ENCODE measurements at regions not wholly inside any gene's neighbourhood (a gene's known extent, or its start where the extent isn't known, plus 50 kb on each side); places are given as distances from the start of the nearest gene placed in this dataset.
"Not testable (repeated sequence)": the region's sequence is repeated elsewhere in the genome, so short reads cannot be mapped to it uniquely, and the experiment has no call there.

GRCh38 chr2:111291566-111291965 lies 170.9 kb downstream of the BCL2L11 start:
- not testable (repeated sequence) for DNase-seq

DNA sequence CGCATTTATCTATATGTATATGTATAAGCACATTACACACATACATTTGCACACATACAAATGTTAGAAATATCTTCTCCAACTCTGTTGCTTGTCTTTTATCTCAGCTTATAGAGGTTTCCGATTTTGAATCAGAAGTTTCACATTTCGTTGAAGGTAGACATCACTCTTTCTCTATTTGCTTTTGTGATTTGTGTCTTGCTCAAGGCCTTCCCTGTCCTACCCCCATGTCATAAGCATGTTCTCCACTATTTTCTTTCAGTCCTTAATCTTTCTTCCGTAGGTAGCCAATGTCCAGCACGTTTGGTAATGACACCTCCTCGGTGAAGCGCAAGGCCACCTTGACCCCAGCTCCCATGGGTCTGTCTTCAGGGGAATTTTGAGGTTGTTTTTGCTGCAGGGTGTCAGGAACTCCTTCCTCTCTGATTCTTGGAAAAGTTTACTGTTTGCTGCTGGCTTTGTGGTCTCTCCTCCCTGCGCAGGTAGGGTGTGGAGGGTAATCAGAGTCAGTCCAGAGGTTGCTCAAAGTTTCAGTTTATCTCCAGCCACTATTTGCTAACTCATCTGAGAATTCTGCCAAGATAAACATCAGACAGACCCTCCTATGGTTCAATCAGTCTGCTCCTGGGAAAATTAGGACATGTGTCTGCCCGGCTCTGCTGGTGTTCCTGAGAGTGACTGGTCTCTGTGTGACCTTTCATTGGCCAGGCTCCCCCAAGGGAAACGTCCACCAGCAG lies 171.7 kb downstream of the BCL2L11 start:
- DNase-seq, result not testable (repeated sequence)

DNA sequence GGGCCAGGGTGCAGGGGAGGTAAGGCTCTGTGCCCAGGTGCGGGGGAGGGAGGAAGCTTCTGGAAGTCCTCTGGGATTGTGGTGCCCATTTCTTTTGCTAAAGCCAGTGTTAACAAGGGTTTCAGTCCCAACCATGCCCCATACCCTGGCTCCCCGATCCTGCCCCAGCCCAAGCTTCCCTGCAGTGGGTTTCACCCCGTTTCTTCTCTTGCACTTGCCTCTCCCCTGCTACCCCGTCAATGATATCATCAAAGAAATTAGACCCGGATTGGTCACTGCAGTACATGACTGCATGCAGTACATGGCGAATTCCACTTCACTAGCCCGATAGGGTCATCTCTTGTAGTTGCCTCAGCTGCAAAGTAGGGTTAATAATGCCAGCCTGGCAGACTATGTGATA lies 174.0 kb downstream of the BCL2L11 start:
- DNase-seq, result not testable (repeated sequence)

GRCh38 chr2:111296122-111296804 lies 175.5 kb downstream of the BCL2L11 start:
- not testable (repeated sequence) for DNase-seq

- DNase-seq, result not testable (repeated sequence)
These were observed 176.4 kb downstream of the BCL2L11 start for GRCh38 chr2:111297128-111297527.

- DNase-seq, result not testable (repeated sequence)
These were observed 178.2 kb downstream of the BCL2L11 start for GRCh38 chr2:111298927-111299326.

DNA sequence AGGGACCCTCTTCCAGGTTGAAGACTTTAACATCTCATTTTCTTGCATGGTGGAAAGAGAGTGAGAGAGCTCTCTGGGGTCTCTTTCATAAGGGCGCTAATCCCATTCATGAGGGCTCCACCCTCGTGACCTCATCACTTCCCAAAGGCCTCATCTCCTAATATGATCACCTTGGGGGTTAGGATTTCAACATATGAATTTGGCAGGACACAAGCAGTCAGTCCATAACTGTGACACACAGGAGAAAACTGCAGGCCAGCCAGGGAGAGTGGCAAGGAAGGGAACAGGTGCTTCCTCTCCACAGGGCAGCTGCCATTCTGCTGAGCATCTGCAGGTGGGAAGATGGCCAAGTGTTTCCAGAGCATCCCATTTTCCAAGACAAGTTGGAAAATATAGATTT lies 178.9 kb downstream of the BCL2L11 start:
- not testable (repeated sequence) for DNase-seq

DNA sequence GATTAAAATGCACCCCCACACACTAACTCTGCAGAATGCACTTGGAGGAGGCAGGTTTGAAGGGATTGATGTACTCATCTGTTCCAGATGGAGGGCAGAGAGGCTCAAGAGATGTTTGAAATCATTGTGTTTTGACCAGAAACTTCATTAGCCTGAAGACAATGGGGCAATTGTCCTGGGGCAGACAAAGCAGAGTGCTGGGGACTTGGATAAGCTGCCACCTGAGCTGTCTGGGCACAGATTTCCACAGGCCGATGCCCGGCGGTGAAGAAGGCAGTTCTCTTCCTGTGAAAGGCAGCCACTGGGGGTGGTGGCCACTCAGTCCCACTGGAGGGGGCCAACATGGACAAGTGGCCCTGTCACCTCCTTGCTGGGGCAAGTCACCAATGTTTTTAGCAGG lies 181.0 kb downstream of the BCL2L11 start:
- not testable (repeated sequence) for DNase-seq

DNA sequence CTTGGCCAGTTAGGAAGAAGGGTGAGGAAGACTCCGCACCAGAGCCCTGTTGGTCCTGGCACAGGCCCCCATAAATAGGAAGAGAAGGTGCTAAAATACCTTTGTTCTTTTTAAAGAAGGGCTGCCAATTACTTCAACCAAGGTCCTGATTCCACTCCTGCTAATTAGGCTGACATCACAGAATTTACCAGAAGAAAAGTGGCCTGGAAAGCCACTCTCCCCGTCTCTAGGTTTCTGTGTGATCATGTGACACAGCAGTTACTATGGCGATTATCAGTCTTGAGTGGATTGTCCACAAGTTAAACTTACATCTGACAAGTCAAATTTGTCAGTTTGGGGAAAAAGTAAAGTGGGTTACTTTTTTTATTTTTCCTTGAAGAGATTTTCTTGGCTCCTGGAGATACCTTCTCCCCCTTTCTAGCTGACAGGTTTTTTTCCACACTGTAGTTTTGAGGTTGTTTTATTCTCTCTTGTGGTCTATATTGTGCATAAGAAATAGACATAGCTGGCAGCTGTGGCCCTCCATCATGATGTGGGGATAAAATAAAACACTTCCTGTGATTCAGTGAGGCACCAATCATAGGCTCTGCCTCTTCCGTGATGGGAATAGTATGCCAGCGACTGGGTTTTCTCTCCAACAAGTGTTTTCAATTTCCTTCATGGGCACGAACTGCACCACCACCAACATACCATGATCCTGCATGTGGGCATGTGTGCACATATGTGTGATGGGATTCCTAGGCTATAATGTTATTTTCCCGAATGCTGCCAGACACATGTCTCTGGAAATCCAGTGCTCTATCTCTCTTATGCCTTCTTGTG lies 181.9 kb downstream of the BCL2L11 start:
- not testable (repeated sequence) for DNase-seq

GRCh38 chr2:111307302-111307701 lies 186.6 kb downstream of the BCL2L11 start:
- not testable (repeated sequence) for DNase-seq

GRCh38 chr2:111309231-111310075 lies 188.7 kb downstream of the BCL2L11 start:
- DNase-seq, result not testable (repeated sequence)

- DNase-seq, result not testable (repeated sequence)
These were observed 189.7 kb downstream of the BCL2L11 start for GRCh38 chr2:111310395-111310794.

GRCh38 chr2:111311568-111311967 lies 190.9 kb downstream of the BCL2L11 start:
- DNase-seq, result not testable (repeated sequence)

DNA sequence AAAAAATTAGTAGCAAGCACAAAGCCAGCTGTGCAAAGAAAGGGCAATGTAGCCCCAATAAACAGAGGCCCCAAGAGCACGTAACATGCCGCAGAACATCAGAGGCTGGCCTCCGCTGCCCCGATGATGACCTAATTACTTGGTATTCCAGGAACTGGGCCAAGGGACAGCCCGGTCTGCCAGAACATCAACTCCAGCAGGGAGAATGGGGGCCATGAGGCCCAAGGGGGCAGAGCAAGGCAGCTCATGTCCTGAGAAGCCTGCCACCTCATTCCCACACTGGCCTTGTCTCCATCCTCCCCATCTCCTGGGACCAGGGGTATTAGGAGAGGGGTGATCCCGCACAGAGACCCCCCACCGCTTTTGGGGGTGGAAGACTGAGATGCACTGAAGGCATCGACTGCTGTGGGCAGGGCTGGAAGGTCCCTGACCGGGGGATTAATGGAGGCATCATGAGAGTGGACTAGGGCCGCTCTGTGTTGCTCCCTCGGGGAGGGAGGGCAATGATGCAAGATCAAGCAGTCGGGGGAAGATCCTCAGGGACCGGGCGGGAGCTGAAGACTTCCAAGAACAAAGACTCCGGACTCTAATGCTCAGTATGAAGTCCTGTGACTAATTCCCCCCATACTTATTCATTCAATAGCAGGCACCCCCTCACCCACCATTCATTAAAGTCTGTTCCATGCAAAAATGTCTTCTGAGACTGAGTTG lies 192.3 kb downstream of the BCL2L11 start:
- not testable (repeated sequence) for DNase-seq

GRCh38 chr2:111313711-111314110 lies 193.0 kb downstream of the BCL2L11 start:
- DNase-seq, result not testable (repeated sequence)

- DNase-seq, result not testable (repeated sequence)
These were observed 194.6 kb downstream of the BCL2L11 start for GRCh38 chr2:111315188-111315917.

- not testable (repeated sequence) for DNase-seq
These were observed 195.6 kb downstream of the BCL2L11 start for GRCh38 chr2:111316221-111316741.

GRCh38 chr2:111316881-111317549 lies 196.3 kb downstream of the BCL2L11 start:
- not testable (repeated sequence) for DNase-seq

DNA sequence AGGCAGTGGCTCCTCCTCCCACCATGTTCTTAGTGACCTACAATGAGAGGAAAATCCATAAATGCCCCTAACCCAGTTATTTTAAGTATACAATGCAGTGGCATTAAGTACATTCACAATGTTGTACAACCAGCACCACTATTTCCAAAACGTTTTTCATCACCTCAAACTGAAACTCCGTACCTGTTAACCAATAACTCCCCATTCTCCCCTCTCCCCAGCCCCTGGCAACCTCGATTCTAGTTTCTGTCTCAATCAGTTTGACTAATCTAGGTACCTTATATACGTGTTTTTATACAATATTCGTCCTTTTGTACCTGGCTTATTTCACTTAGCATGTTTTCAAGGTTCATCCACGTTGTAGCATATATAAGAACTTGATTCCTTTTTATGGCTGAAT lies 198.8 kb downstream of the BCL2L11 start:
- not testable (repeated sequence) for DNase-seq

GRCh38 chr2:111320264-111320663 lies 199.6 kb downstream of the BCL2L11 start:
- not testable (repeated sequence) for DNase-seq

All from CD4-positive, alpha-beta T cell treated with Interleukin-4 for 1 hour (primary cell).